ENCODE measurements at regions not wholly inside any gene's neighbourhood (a gene's known extent, or its start where the extent isn't known, plus 50 kb on each side); places are given as distances from the start of the nearest gene placed in this dataset.

DNA sequence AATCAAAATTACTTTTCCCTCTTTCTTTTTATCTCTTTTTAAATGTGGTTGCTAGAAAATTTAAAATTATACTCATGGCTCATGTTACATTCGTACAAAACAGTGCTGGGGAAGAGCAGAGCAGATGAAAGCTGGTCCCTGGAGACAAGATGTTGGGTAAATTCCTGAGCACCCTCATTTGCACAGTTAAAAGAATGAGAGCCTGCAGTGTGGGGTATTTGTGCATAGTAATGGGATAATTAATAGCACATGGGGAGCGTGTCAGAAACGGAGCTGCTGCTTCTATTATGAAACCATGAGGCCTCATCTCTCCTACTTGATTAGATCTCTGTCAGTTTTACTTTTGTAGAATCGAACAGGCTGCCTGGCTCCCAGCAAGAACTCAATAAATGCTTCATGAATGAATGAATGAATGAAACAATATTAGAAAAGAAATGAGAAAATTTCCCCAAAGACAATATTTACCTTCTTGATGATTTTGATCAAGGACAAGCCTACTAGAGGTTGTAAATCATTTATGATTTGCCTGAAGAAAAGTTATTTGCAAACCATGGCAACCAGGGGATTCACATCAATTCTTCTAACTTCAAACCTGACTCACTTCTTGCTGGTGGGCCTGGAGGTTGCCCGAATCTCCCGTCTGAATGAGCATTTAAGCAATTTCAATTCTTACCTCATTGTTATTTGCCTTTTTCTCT, 177.2 kb upstream of the TUT7 start:
- H3K27me3 Mint-ChIP-seq = peaks cover 12% of the 10 kb centered on the region
- no peaks in the 10 kb centered on the region for H3K36me3 Mint-ChIP-seq

DNA sequence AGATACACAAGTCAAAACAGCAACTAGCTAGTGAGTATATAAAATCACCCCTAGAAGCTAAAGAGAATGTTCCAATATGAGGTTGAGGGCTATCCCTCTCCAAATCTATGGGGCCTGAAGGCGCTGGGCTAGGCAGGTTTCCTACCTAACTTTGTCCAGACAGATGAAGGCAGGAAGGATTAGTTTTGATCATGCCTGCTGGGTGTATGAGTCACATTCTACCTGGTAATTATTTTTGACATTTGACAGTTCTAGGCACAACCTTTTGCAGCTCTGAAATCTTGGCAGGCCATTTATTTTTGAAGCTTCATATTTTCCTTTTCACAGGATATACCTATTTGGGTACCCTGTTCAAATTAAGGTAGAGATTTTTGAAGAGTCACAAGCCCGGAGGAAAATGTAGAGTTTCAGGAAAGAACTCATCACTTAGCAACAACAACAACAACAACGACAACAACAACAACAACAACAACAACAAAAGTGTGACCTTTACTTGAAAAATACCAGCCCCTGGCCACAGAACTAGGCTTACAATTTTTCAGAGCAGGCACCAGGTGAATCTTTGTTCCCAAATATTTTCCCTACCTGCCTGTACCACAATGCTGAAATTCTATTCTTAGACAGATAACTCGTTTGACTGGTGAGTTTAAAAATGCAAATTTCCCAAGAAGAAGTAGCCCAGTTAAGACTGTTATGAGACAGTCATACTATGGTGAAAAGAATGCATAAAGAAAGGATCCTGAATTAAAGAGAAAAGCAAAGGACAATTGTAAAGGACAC, 175.5 kb upstream of the TUT7 start:
- H3K36me3 Mint-ChIP-seq = no peaks in the 10 kb centered on the region
- H3K4me1 Mint-ChIP-seq (ENCODE audit: low read depth) = no peaks in the 10 kb centered on the region
- no peaks in the 10 kb centered on the region for H3K9me3 Mint-ChIP-seq (ENCODE audit: low read depth)
- no peak overlapping the region for H3K27ac Mint-ChIP-seq
- peaks cover 12% of the 10 kb centered on the region for H3K27me3 Mint-ChIP-seq
- no peak overlapping the region for H3K4me3 Mint-ChIP-seq

More for the DNA sequence above, 177.2 kb upstream of the TUT7 start:
- H3K9me3 Mint-ChIP-seq (ENCODE audit: low read depth) = no peaks in the 10 kb centered on the region
- no peaks in the 10 kb centered on the region for H3K4me1 Mint-ChIP-seq (ENCODE audit: low read depth)
- H3K4me3 Mint-ChIP-seq = no peak overlapping the region
- no peak overlapping the region for H3K27ac Mint-ChIP-seq

- Mint-ChIP-seq H3K36me3 (no peaks in the 10 kb centered on the region), H3K27me3 (peaks cover 8% of the 10 kb centered on the region), H3K27ac (no peak overlapping the region), H3K4me3 (no peak overlapping the region), H3K9me3 (ENCODE audit: low read depth) (no peaks in the 10 kb centered on the region), H3K4me1 (ENCODE audit: low read depth) (no peaks in the 10 kb centered on the region)
Measured at GRCh38 chr9:86526021-86526420, 171.8 kb upstream of the TUT7 start.

GRCh38 chr9:86525182-86525581, 171.0 kb upstream of the TUT7 start:
- Mint-ChIP-seq H3K4me1 (ENCODE audit: low read depth) (no peaks in the 10 kb centered on the region), H3K36me3 (no peaks in the 10 kb centered on the region), H3K9me3 (ENCODE audit: low read depth) (no peaks in the 10 kb centered on the region), H3K27ac (no peak overlapping the region), H3K27me3 (peaks cover 8% of the 10 kb centered on the region), H3K4me3 (no peak overlapping the region)

DNA sequence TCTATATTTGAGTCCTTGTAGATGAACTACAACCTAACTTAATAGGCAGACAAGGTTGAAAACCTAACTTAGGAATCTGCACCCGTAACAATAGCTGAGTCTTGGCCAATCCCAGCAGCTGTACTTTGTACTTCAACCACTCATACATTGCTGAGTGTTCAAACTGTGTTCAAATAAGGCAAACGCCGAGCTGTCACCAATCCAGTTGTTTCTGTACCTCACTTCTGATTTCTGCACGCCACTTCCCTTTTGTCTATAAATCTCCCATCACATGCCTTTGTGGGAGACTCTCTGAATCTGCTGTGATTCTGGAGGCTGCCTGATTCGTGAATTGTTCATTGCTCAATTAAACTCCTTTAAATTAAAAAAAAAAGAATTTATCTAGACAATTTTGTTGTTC, 167.8 kb upstream of the TUT7 start:
- no peaks in the 10 kb centered on the region for H3K4me1 Mint-ChIP-seq (ENCODE audit: low read depth)
- no peak overlapping the region for H3K4me3 Mint-ChIP-seq
- H3K27ac Mint-ChIP-seq = no peak overlapping the region
- no peaks in the 10 kb centered on the region for H3K9me3 Mint-ChIP-seq (ENCODE audit: low read depth)
- peaks cover 2% of the 10 kb centered on the region for H3K27me3 Mint-ChIP-seq
- H3K36me3 Mint-ChIP-seq = no peaks in the 10 kb centered on the region

GRCh38 chr9:86521322-86521721, 167.1 kb upstream of the TUT7 start:
- H3K4me3 Mint-ChIP-seq = no peak overlapping the region
- H3K9me3 Mint-ChIP-seq (ENCODE audit: low read depth) = no peaks in the 10 kb centered on the region
- H3K27ac Mint-ChIP-seq = no peak overlapping the region
- H3K4me1 Mint-ChIP-seq (ENCODE audit: low read depth) = no peaks in the 10 kb centered on the region
- no peaks in the 10 kb centered on the region for H3K36me3 Mint-ChIP-seq
- H3K27me3 Mint-ChIP-seq = peaks cover 1% of the 10 kb centered on the region

GRCh38 chr9:86519066-86519615, 164.9 kb upstream of the TUT7 start:
- Mint-ChIP-seq H3K4me1 (ENCODE audit: low read depth) (no peaks in the 10 kb centered on the region), H3K36me3 (no peaks in the 10 kb centered on the region), H3K27ac (no peak overlapping the region), H3K27me3 (peaks cover 1% of the 10 kb centered on the region), H3K9me3 (ENCODE audit: low read depth) (no peaks in the 10 kb centered on the region), H3K4me3 (no peak overlapping the region)

DNA sequence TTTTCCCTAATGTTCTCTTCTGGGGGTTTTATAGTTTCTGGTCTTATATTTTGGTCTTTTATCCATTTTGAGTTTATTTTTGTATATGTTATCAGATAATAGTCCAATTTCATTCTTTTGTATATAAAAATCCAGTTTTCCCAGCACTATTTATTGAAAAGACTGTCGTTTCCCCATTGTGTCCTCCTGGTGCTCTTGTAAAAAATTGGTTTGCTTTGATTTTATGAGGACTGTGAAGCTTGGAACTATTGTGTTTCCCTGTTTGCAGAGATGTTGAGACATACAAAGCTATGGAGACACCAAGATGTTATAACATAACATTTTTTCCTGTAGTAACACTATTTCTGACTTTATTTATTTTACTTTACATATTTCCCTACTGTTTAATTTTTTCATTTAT, 163.3 kb upstream of the TUT7 start:
- no peak overlapping the region for H3K4me3 Mint-ChIP-seq
- no peak overlapping the region for H3K27ac Mint-ChIP-seq
- H3K36me3 Mint-ChIP-seq = no peaks in the 10 kb centered on the region
- no peaks in the 10 kb centered on the region for H3K9me3 Mint-ChIP-seq (ENCODE audit: low read depth)
- no peaks in the 10 kb centered on the region for H3K4me1 Mint-ChIP-seq (ENCODE audit: low read depth)
- peaks cover 1% of the 10 kb centered on the region for H3K27me3 Mint-ChIP-seq

GRCh38 chr9:86516564-86516963, 162.4 kb upstream of the TUT7 start:
- H3K4me1 Mint-ChIP-seq (ENCODE audit: low read depth) = no peaks in the 10 kb centered on the region
- H3K27ac Mint-ChIP-seq = no peak overlapping the region
- no peak overlapping the region for H3K4me3 Mint-ChIP-seq
- no peaks in the 10 kb centered on the region for H3K9me3 Mint-ChIP-seq (ENCODE audit: low read depth)
- H3K27me3 Mint-ChIP-seq = peaks cover 1% of the 10 kb centered on the region
- H3K36me3 Mint-ChIP-seq = no peaks in the 10 kb centered on the region

- Mint-ChIP-seq H3K27ac (no peak overlapping the region), H3K9me3 (ENCODE audit: low read depth) (no peaks in the 10 kb centered on the region), H3K4me1 (ENCODE audit: low read depth) (no peaks in the 10 kb centered on the region), H3K4me3 (no peak overlapping the region), H3K27me3 (peaks cover 1% of the 10 kb centered on the region), H3K36me3 (no peaks in the 10 kb centered on the region)
Measured at GRCh38 chr9:86515221-86515620, 161.0 kb upstream of the TUT7 start.

DNA sequence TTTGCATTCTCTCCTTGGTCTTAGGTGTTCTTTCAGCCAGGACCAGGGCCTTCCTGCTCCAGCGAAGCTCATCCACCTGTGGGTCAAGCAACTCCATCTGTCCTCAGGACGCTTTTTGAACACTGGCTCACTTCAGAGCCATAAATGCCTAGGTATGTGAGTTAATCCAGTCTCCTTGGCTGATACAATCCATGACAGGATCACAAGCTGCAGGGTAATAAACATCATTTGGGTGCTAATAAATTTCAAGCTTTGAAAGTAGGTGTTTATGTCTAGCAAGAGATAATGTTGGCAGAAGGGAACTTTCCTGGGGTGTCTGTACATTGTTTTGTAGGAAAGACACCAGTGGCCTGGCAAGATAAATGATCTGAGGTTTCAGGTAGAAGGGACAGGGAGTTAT, 159.2 kb upstream of the TUT7 start:
- no peak overlapping the region for H3K4me3 Mint-ChIP-seq
- no peaks in the 10 kb centered on the region for H3K4me1 Mint-ChIP-seq (ENCODE audit: low read depth)
- no peaks in the 10 kb centered on the region for H3K9me3 Mint-ChIP-seq (ENCODE audit: low read depth)
- no peak overlapping the region for H3K27ac Mint-ChIP-seq
- H3K36me3 Mint-ChIP-seq = no peaks in the 10 kb centered on the region
- H3K27me3 Mint-ChIP-seq = peaks cover 1% of the 10 kb centered on the region

- H3K36me3 Mint-ChIP-seq = no peaks in the 10 kb centered on the region
Measured at GRCh38 chr9:86512929-86513328, 158.7 kb upstream of the TUT7 start.

DNA sequence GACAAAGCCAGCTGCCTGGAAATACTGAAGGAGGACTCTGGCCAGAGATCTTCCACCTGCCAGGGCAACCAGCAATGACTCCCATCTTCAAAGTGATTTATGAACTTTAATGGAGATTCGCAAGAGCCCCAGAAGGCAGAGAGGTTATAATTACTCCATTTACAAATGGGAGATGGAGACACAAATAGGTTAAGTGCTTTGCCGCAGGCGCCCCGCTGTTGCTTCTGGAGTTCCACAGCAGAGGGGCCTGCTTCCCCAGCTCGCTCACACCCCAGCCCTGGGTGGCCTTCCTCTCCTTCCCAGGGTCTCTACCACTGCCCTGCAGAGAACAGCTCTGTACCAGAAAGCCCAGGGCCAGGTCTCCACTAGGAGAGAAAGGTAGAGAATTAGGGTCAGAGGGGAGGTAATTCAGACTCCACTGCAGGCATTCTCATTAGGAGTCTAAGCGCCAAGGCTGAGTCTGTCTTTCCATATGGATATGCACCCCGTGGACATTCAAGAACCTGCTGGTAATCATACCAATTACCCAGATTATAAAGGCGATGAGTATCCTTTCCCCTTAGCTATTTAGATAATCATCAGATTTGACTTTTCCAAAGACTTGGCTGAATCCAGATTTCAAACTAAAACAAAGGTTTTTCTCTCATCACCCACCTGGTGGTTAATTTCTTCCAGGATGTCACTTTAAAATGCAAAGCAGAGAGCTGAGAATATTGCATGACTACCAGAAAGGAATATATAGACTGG, 157.6 kb upstream of the TUT7 start:
- no peak overlapping the region for H3K4me3 Mint-ChIP-seq
- no peaks in the 10 kb centered on the region for H3K36me3 Mint-ChIP-seq

More at GRCh38 chr9:86512929-86513328, 158.7 kb upstream of the TUT7 start:
- no peaks in the 10 kb centered on the region for H3K4me1 Mint-ChIP-seq (ENCODE audit: low read depth)
- H3K9me3 Mint-ChIP-seq (ENCODE audit: low read depth) = no peaks in the 10 kb centered on the region
- peaks cover 1% of the 10 kb centered on the region for H3K27me3 Mint-ChIP-seq
- H3K27ac Mint-ChIP-seq = no peak overlapping the region
- H3K4me3 Mint-ChIP-seq = no peak overlapping the region

DNA sequence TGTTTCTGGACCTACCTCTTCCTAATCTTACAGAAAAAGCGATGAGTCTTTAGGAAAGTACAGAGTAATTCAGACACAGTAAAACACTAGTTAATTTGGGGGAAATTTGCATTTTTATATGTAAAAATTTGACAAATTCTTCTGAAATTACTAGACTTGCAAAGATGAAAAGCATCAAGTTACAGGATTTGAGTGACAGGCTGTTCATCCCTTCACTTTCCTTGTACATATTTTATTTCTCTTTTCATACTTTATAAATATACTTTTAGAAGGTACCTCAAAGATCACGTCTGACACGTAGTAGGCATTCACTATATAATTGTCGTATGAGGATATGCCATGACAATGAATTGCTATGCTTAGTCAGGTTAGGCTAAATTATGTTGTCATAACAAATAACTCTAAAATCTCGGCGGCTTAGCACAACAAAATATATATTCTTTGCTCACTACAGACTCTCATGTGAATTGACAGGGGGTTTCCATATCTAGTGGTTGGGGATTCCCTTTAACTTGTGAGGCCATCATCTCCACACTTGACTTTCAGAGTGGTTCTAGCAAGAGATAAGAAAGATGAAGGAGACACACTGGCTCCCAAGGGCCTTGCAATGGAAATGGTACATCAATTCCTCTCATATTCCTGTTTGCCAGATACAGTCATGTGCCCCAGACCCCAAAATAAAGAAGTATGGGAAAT, 154.1 kb upstream of the TUT7 start:
- no peaks in the 10 kb centered on the region for H3K36me3 Mint-ChIP-seq
- no peak overlapping the region for H3K27ac Mint-ChIP-seq
- H3K27me3 Mint-ChIP-seq = peaks cover 12% of the 10 kb centered on the region
- no peaks in the 10 kb centered on the region for H3K9me3 Mint-ChIP-seq (ENCODE audit: low read depth)
- no peak overlapping the region for H3K4me3 Mint-ChIP-seq
- H3K4me1 Mint-ChIP-seq (ENCODE audit: low read depth) = no peaks in the 10 kb centered on the region

More for the DNA sequence above, 157.6 kb upstream of the TUT7 start:
- Mint-ChIP-seq H3K27me3 (no peaks in the 10 kb centered on the region), H3K4me1 (ENCODE audit: low read depth) (no peaks in the 10 kb centered on the region), H3K9me3 (ENCODE audit: low read depth) (no peaks in the 10 kb centered on the region), H3K27ac (no peak overlapping the region)
